ENCODE measurements at regions not wholly inside any gene's neighbourhood (a gene's known extent, or its start where the extent isn't known, plus 50 kb on each side); places are given as distances from the start of the nearest gene placed in this dataset.

DNA sequence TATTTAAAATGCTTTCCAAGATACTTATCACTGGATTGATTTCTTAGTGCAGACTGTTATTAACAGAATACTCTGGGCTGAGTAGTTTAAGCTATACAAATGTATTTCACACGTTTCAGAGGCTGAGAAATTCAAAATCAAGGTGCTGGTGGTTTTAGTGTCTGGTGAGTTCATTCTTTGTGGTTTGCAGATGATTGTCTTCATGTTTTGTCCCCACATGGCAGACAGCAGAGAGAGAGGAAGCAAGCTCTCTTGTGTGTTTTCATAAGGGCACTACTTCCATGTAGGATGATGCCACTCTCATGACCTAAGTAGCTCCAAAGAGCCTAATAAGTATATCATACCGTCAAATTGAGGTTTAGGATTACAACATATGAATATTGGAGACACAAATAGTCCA is 1348.9 kb upstream of the FLRT2 start:
- no peaks in the 10 kb centered on the region for H3K36me3 ChIP-seq (ENCODE audit: control insufficient read depth in 1 of 2, insufficient read depth in 2 of 2, low read length in 2 of 2)
- H3K9me3 ChIP-seq (ENCODE audit: control insufficient read depth in 1 of 2, low read length in 2 of 2), result peaks cover 5 to 15% of the 10 kb centered on the region in 2 donors
- no peak overlapping the region for H3K27ac ChIP-seq (ENCODE audit: low read depth, low read length)
- no peak overlapping the region for H3K4me3 ChIP-seq (ENCODE audit: low read depth in 1 of 2, low read length in 2 of 2)
- H3K4me1 ChIP-seq (ENCODE audit: control insufficient read depth in 1 of 2, insufficient read depth in 2 of 2, low read length in 2 of 2), result no peaks in the 10 kb centered on the region
- H3K9ac ChIP-seq (ENCODE audit: low read depth in 1 of 2, low read length in 2 of 2), result no peak overlapping the region
- H3K27me3 ChIP-seq (ENCODE audit: control insufficient read depth in 1 of 2, insufficient read depth in 2 of 2, low read length in 2 of 2), result no peaks in the 10 kb centered on the region

DNA sequence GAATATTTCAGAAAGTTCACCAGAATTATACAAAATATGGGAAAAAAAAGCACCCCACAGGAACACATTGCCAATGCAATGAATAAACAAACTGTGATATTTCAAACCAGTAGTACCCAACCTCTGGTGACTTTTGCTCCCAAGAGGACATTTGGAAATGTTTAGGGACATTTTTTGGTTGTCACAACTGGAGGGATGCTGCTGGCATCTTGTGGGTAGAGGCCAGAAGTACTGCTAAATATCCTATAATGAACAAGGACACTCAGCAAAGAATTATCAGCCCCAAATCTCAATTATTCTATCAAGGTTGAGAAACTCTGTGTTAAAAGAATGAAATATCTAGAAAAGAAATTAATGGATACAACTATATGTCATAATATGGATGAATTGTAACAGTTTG is 1334.4 kb upstream of the FLRT2 start:
- no peak overlapping the region for H3K9ac ChIP-seq (ENCODE audit: low read depth in 1 of 2, low read length in 2 of 2)
- peaks cover 12 to 19% of the 10 kb centered on the region in 2 donors for H3K9me3 ChIP-seq (ENCODE audit: control insufficient read depth in 1 of 2, low read length in 2 of 2)
- no peaks in the 10 kb centered on the region for H3K4me1 ChIP-seq (ENCODE audit: control insufficient read depth in 1 of 2, insufficient read depth in 2 of 2, low read length in 2 of 2)
- H3K4me3 ChIP-seq (ENCODE audit: low read depth in 1 of 2, low read length in 2 of 2), result no peak overlapping the region
- H3K36me3 ChIP-seq (ENCODE audit: control insufficient read depth in 1 of 2, insufficient read depth in 2 of 2, low read length in 2 of 2), result no peaks in the 10 kb centered on the region
- no peak overlapping the region for H3K27ac ChIP-seq (ENCODE audit: low read depth, low read length)
- H3K27me3 ChIP-seq (ENCODE audit: control insufficient read depth in 1 of 2, insufficient read depth in 2 of 2, low read length in 2 of 2), result no peaks in the 10 kb centered on the region

DNA sequence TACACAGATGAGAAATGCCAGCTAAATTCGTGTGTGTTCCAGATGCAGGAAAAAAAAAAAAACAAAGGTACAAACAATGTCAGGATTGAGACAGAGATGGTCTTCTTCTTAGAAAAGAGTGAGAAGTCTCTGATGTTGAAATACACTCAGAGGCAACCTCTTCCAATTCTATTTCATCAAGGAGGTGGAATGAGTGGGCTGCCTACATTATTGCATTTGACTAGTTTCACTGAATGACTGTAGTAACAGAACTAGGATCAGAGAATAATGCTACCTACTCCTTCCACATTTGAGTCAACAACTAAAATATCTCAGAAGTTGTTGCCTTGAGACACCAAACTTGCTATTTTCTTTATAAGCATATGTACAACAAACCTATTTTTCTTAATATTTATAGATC is 1332.2 kb upstream of the FLRT2 start:
- Histone ChIP-seq H3K27ac (ENCODE audit: low read depth, low read length) (no peak overlapping the region), H3K4me1 (ENCODE audit: control insufficient read depth in 1 of 2, insufficient read depth in 2 of 2, low read length in 2 of 2) (no peaks in the 10 kb centered on the region), H3K27me3 (ENCODE audit: control insufficient read depth in 1 of 2, insufficient read depth in 2 of 2, low read length in 2 of 2) (no peaks in the 10 kb centered on the region), H3K9ac (ENCODE audit: low read depth in 1 of 2, low read length in 2 of 2) (no peak overlapping the region), H3K36me3 (ENCODE audit: control insufficient read depth in 1 of 2, insufficient read depth in 2 of 2, low read length in 2 of 2) (no peaks in the 10 kb centered on the region), H3K9me3 (ENCODE audit: control insufficient read depth in 1 of 2, low read length in 2 of 2) (peaks cover 12 to 22% of the 10 kb centered on the region in 2 donors), H3K4me3 (ENCODE audit: low read depth in 1 of 2, low read length in 2 of 2) (no peak overlapping the region)

DNA sequence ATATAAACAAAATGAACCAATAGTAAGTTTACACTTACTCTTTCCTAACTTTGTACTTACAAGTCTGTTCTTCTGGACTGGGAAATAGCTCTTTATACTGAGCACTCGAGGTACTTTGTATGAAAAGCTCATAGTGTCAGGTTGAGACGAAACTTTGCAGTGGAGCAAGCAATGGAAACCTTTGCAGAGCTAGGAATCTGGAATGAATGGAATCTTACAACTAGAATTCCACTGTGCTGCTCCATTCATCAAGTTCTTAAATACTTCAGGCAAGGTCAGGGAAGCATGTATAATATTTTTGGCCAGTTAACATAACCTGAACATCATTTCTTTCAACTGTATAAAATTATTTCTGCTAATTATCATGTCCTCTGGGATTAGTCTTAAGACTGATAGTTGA is 1327.5 kb upstream of the FLRT2 start:
- H3K4me1 ChIP-seq (ENCODE audit: control insufficient read depth in 1 of 2, insufficient read depth in 2 of 2, low read length in 2 of 2), result no peaks in the 10 kb centered on the region
- H3K27me3 ChIP-seq (ENCODE audit: control insufficient read depth in 1 of 2, insufficient read depth in 2 of 2, low read length in 2 of 2), result no peaks in the 10 kb centered on the region
- no peak overlapping the region for H3K27ac ChIP-seq (ENCODE audit: low read depth, low read length)
- no peak overlapping the region for H3K9ac ChIP-seq (ENCODE audit: low read depth in 1 of 2, low read length in 2 of 2)
- no peak overlapping the region for H3K4me3 ChIP-seq (ENCODE audit: low read depth in 1 of 2, low read length in 2 of 2)
- peaks cover 0 to 9% of the 10 kb centered on the region in 2 donors for H3K9me3 ChIP-seq (ENCODE audit: control insufficient read depth in 1 of 2, low read length in 2 of 2)
- H3K36me3 ChIP-seq (ENCODE audit: control insufficient read depth in 1 of 2, insufficient read depth in 2 of 2, low read length in 2 of 2), result no peaks in the 10 kb centered on the region

DNA sequence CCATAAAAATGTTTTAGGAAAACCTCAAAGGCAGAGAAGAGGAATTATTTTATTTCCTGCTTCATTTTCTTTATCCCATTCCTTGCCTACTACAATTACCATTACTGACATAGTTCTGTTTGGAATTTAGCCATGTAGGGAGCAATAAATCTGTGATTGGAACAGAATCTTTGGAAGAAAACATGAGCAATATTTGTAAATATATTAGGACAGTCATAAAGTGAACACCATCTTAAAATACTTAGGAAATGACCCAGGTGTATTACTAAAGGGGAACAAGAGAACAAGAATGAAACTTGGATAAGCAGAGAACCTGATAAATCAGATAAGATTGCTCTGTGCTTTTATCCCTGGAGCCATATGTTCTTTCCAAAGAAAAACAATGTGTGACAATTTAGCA is 1326.0 kb upstream of the FLRT2 start:
- Histone ChIP-seq H3K36me3 (ENCODE audit: control insufficient read depth in 1 of 2, insufficient read depth in 2 of 2, low read length in 2 of 2) (no peaks in the 10 kb centered on the region), H3K4me1 (ENCODE audit: control insufficient read depth in 1 of 2, insufficient read depth in 2 of 2, low read length in 2 of 2) (no peaks in the 10 kb centered on the region), H3K27ac (ENCODE audit: low read depth, low read length) (no peak overlapping the region), H3K27me3 (ENCODE audit: control insufficient read depth in 1 of 2, insufficient read depth in 2 of 2, low read length in 2 of 2) (no peaks in the 10 kb centered on the region), H3K9ac (ENCODE audit: low read depth in 1 of 2, low read length in 2 of 2) (no peak overlapping the region), H3K9me3 (ENCODE audit: control insufficient read depth in 1 of 2, low read length in 2 of 2) (peaks cover 0 to 5% of the 10 kb centered on the region in 2 donors), H3K4me3 (ENCODE audit: low read depth in 1 of 2, low read length in 2 of 2) (no peak overlapping the region)

DNA sequence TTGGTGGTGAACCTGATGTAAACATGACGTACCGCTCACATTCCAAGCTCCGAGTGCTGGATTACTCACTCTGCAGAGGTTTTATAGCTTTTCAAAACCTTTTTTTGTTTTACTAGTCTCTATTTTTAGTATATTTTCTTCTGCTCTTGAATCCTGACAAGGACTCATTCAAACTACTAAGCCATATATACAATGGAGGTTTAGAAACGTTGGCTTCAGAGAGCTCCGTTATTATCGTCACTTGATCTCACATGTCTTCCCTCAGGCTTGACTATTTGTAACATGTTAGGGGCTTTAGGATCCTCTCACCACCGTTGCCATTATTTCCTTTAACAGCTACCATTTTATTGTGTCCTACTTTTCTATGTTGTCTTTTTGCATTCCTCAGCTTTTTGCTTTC is 1321.5 kb upstream of the FLRT2 start:
- Histone ChIP-seq H3K36me3 (ENCODE audit: control insufficient read depth in 1 of 2, insufficient read depth in 2 of 2, low read length in 2 of 2) (no peaks in the 10 kb centered on the region), H3K4me3 (ENCODE audit: low read depth in 1 of 2, low read length in 2 of 2) (no peak overlapping the region), H3K9ac (ENCODE audit: low read depth in 1 of 2, low read length in 2 of 2) (no peak overlapping the region), H3K27ac (ENCODE audit: low read depth, low read length) (no peak overlapping the region), H3K9me3 (ENCODE audit: control insufficient read depth in 1 of 2, low read length in 2 of 2) (peaks cover 2 to 4% of the 10 kb centered on the region in 2 donors), H3K4me1 (ENCODE audit: control insufficient read depth in 1 of 2, insufficient read depth in 2 of 2, low read length in 2 of 2) (no peaks in the 10 kb centered on the region), H3K27me3 (ENCODE audit: control insufficient read depth in 1 of 2, insufficient read depth in 2 of 2, low read length in 2 of 2) (no peaks in the 10 kb centered on the region)

DNA sequence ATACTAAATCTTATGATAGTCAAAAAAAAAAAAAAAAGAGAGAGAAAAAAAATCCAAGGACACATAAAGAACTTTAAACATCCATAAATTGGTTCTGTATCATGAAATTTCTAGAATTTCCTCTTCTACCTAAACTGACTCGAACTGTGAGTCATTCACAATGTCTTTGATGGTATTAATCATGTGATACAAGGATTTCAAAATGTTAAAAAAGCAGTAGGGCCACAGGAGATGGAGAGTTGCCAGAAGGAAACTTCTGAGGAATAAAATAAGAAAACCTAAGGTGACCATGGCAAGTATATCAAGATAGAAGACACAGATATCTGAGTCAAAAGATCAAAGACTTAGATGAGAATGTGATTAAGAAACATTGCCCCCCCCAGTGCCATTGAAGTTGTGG is 1320.9 kb upstream of the FLRT2 start:
- no peak overlapping the region for H3K27ac ChIP-seq (ENCODE audit: low read depth, low read length)
- no peak overlapping the region for H3K9ac ChIP-seq (ENCODE audit: low read depth in 1 of 2, low read length in 2 of 2)
- H3K36me3 ChIP-seq (ENCODE audit: control insufficient read depth in 1 of 2, insufficient read depth in 2 of 2, low read length in 2 of 2), result no peaks in the 10 kb centered on the region
- no peaks in the 10 kb centered on the region for H3K27me3 ChIP-seq (ENCODE audit: control insufficient read depth in 1 of 2, insufficient read depth in 2 of 2, low read length in 2 of 2)
- H3K4me3 ChIP-seq (ENCODE audit: low read depth in 1 of 2, low read length in 2 of 2), result no peak overlapping the region
- no peaks in the 10 kb centered on the region for H3K4me1 ChIP-seq (ENCODE audit: control insufficient read depth in 1 of 2, insufficient read depth in 2 of 2, low read length in 2 of 2)
- H3K9me3 ChIP-seq (ENCODE audit: control insufficient read depth in 1 of 2, low read length in 2 of 2), result peaks cover 2 to 4% of the 10 kb centered on the region in 2 donors

DNA sequence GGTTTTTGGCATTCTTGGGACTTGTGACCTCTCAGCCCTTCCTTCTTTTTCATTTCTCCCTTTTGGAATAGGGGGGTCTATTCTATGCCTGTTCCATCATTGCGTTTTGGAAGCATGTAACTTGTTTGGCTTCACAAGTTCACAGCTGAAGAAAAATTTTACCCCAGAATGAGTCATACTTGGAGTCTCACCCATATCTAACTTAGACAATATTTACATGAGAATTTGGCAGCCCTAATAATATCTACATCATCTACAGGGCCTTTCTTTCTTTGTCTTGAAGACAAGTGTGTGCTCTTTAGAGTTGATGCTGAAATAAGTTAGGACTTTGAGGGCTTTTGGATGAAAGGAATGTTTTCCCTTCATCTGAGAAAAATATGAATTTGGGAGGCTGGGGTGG is 1312.9 kb upstream of the FLRT2 start:
- Histone ChIP-seq H3K4me1 (ENCODE audit: control insufficient read depth in 1 of 2, insufficient read depth in 2 of 2, low read length in 2 of 2) (no peaks in the 10 kb centered on the region), H3K27ac (ENCODE audit: low read depth, low read length) (no peak overlapping the region), H3K4me3 (ENCODE audit: low read depth in 1 of 2, low read length in 2 of 2) (no peak overlapping the region), H3K9ac (ENCODE audit: low read depth in 1 of 2, low read length in 2 of 2) (no peak overlapping the region), H3K36me3 (ENCODE audit: control insufficient read depth in 1 of 2, insufficient read depth in 2 of 2, low read length in 2 of 2) (no peaks in the 10 kb centered on the region), H3K9me3 (ENCODE audit: control insufficient read depth in 1 of 2, low read length in 2 of 2) (peaks cover 16 to 32% of the 10 kb centered on the region in 2 donors), H3K27me3 (ENCODE audit: control insufficient read depth in 1 of 2, insufficient read depth in 2 of 2, low read length in 2 of 2) (no peaks in the 10 kb centered on the region)

DNA sequence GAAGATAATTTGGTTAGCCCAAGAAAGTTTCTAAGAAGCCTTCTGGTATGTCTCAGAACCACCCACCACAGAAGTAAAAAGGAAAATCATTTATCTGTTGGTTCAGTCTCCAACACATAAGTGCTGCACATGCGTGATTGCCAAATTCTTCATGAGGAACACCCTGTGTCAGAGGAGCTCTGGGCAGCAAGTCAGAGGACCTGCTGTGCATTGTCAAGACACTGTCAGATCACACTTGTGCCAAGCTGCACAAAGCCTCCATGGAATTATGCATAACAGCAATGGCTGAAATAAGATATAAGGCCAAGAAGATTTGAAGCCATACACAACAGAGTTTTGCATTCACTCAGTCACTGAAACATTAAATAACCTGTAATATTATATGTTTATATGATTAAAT is 1304.7 kb upstream of the FLRT2 start:
- H3K27me3 ChIP-seq (ENCODE audit: control insufficient read depth in 1 of 2, insufficient read depth in 2 of 2, low read length in 2 of 2), result no peaks in the 10 kb centered on the region
- no peak overlapping the region for H3K4me3 ChIP-seq (ENCODE audit: low read depth in 1 of 2, low read length in 2 of 2)
- H3K9me3 ChIP-seq (ENCODE audit: control insufficient read depth in 1 of 2, low read length in 2 of 2), result peaks cover 3 to 4% of the 10 kb centered on the region in 2 donors
- no peaks in the 10 kb centered on the region for H3K4me1 ChIP-seq (ENCODE audit: control insufficient read depth in 1 of 2, insufficient read depth in 2 of 2, low read length in 2 of 2)
- no peak overlapping the region for H3K9ac ChIP-seq (ENCODE audit: low read depth in 1 of 2, low read length in 2 of 2)
- H3K36me3 ChIP-seq (ENCODE audit: control insufficient read depth in 1 of 2, insufficient read depth in 2 of 2, low read length in 2 of 2), result no peaks in the 10 kb centered on the region
- no peak overlapping the region for H3K27ac ChIP-seq (ENCODE audit: low read depth, low read length)

DNA sequence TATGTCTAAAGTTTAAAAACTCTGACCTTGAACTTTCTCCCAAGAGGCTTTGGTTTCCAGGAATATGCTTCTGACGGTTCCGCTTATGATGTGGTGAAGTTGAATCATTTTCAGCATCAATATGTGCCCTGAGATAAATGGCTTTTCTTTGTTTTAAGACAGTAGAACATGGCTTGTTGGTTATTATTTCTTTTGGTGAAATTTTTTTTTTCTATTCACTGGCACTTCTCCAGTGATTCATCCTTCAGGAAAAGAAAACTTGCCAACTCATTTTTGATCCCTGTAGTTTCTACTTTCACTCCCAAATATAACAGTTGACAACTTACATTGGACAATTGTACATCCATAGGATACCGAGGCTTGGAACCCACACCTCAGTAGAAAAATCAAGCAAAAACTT is 1301.2 kb upstream of the FLRT2 start:
- no peak overlapping the region for H3K4me3 ChIP-seq (ENCODE audit: low read depth in 1 of 2, low read length in 2 of 2)
- H3K9me3 ChIP-seq (ENCODE audit: control insufficient read depth in 1 of 2, low read length in 2 of 2), result peaks cover 0 to 4% of the 10 kb centered on the region in 2 donors
- no peak overlapping the region for H3K9ac ChIP-seq (ENCODE audit: low read depth in 1 of 2, low read length in 2 of 2)
- H3K27me3 ChIP-seq (ENCODE audit: control insufficient read depth in 1 of 2, insufficient read depth in 2 of 2, low read length in 2 of 2), result no peaks in the 10 kb centered on the region
- H3K27ac ChIP-seq (ENCODE audit: low read depth, low read length), result no peak overlapping the region
- H3K36me3 ChIP-seq (ENCODE audit: control insufficient read depth in 1 of 2, insufficient read depth in 2 of 2, low read length in 2 of 2), result no peaks in the 10 kb centered on the region
- no peaks in the 10 kb centered on the region for H3K4me1 ChIP-seq (ENCODE audit: control insufficient read depth in 1 of 2, insufficient read depth in 2 of 2, low read length in 2 of 2)

DNA sequence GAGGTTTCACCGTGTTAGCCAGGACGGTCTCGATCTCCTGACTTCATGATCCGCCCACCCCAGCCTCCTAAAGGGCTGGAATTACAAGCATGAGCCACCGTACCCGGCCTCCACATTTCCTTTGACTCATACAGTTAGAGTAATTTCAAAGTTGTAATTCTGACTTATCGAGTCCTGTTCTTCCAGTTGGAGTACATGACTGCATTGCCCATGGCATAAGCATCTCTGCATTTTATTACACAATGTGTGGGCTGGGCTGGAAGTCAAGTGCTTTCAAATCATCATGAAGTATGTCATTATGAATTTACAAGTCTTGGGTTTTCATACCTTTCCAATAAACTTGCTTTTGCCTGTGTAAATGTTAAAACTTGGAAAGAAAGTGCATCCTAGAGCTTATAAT is 1295.7 kb upstream of the FLRT2 start:
- Histone ChIP-seq H3K9me3 (ENCODE audit: control insufficient read depth in 1 of 2, low read length in 2 of 2) (peaks cover 3 to 7% of the 10 kb centered on the region in 2 donors), H3K9ac (ENCODE audit: low read depth in 1 of 2, low read length in 2 of 2) (no peak overlapping the region), H3K4me3 (ENCODE audit: low read depth in 1 of 2, low read length in 2 of 2) (no peak overlapping the region), H3K36me3 (ENCODE audit: control insufficient read depth in 1 of 2, insufficient read depth in 2 of 2, low read length in 2 of 2) (no peaks in the 10 kb centered on the region), H3K4me1 (ENCODE audit: control insufficient read depth in 1 of 2, insufficient read depth in 2 of 2, low read length in 2 of 2) (no peaks in the 10 kb centered on the region), H3K27ac (ENCODE audit: low read depth, low read length) (no peak overlapping the region), H3K27me3 (ENCODE audit: control insufficient read depth in 1 of 2, insufficient read depth in 2 of 2, low read length in 2 of 2) (no peaks in the 10 kb centered on the region)
